ENCODE measurements at regions not wholly inside any gene's neighbourhood (a gene's known extent, or its start where the extent isn't known, plus 50 kb on each side); places are given as distances from the start of the nearest gene placed in this dataset.
"Not testable (repeated sequence)": the region's sequence is repeated elsewhere in the genome, so short reads cannot be mapped to it uniquely, and the experiment has no call there.

GRCh38 chr2:207437524-207438143 lies 92.1 kb upstream of the CREB1 start:
- peaks cover 6% of the 10 kb centered on the region for H3K4me1 Mint-ChIP-seq (ENCODE audit: low read depth, unreplicated experiment)
- Histone ChIP-seq H3K4me3 (ENCODE audit: insufficient read depth, low read depth, low read length) (no peak overlapping the region), H3K36me3 (ENCODE audit: insufficient read depth, low read length) (no peaks in the 10 kb centered on the region), H3K4me2 (ENCODE audit: low read length) (no peak overlapping the region), H3K9me3 (ENCODE audit: insufficient read depth, low read depth, low read length) (no peaks in the 10 kb centered on the region), H3K79me2 (ENCODE audit: insufficient read depth, low read length) (no peaks in the 10 kb centered on the region), H4K20me1 (ENCODE audit: insufficient read depth, low read length) (no peaks in the 10 kb centered on the region), H2AFZ (ENCODE audit: low read depth, low read length) (no peak overlapping the region), H3K27ac (ENCODE audit: low read depth, low read length) (no peak overlapping the region), H3K4me1 (ENCODE audit: insufficient read depth, low read length) (no peaks in the 10 kb centered on the region), H3K9ac (ENCODE audit: low read length) (no peak overlapping the region), H3K27me3 (ENCODE audit: insufficient read depth, low read length) (no peaks in the 10 kb centered on the region)
- FAIRE-seq (no peak), DNase-seq (ENCODE audit: low read depth) (no peak)
- H3K4me3 Mint-ChIP-seq (ENCODE audit: unreplicated experiment) = no peak overlapping the region
- no peaks in the 10 kb centered on the region for H3K36me3 Mint-ChIP-seq (ENCODE audit: low read depth, unreplicated experiment)
- peaks cover 3% of the 10 kb centered on the region for H3K9me3 Mint-ChIP-seq (ENCODE audit: unreplicated experiment)
- no peak overlapping the region for H3K27ac Mint-ChIP-seq (ENCODE audit: unreplicated experiment)
- H3K27me3 Mint-ChIP-seq (ENCODE audit: low read depth, unreplicated experiment) = no peaks in the 10 kb centered on the region
- no peak for TF ChIP-seq CTCF (IDR thresholded peaks at IDR 0.05; ENCODE audit: insufficient read depth, low read depth, low read length)
- TF ChIP-seq EZH2 (IDR thresholded peaks at IDR 0.05; ENCODE audit: insufficient read depth, low read length) = no peak

GRCh38 chr2:207438414-207439126 lies 91.2 kb upstream of the CREB1 start:
- Histone ChIP-seq H3K4me2 (ENCODE audit: low read length) (no peak overlapping the region), H3K4me1 (ENCODE audit: insufficient read depth, low read length) (no peaks in the 10 kb centered on the region), H3K9ac (ENCODE audit: low read length) (no peak overlapping the region), H3K4me3 (ENCODE audit: insufficient read depth, low read depth, low read length) (no peak overlapping the region), H4K20me1 (ENCODE audit: insufficient read depth, low read length) (no peaks in the 10 kb centered on the region), H3K79me2 (ENCODE audit: insufficient read depth, low read length) (no peaks in the 10 kb centered on the region), H3K36me3 (ENCODE audit: insufficient read depth, low read length) (no peaks in the 10 kb centered on the region), H2AFZ (ENCODE audit: low read depth, low read length) (no peak overlapping the region), H3K27ac (ENCODE audit: low read depth, low read length) (no peak overlapping the region), H3K27me3 (ENCODE audit: insufficient read depth, low read length) (no peaks in the 10 kb centered on the region), H3K9me3 (ENCODE audit: insufficient read depth, low read depth, low read length) (no peaks in the 10 kb centered on the region)
- no peak overlapping the region for H3K4me3 Mint-ChIP-seq (ENCODE audit: unreplicated experiment)
- TF ChIP-seq CTCF (IDR thresholded peaks at IDR 0.05; ENCODE audit: insufficient read depth, low read depth, low read length) (no peak), EZH2 (IDR thresholded peaks at IDR 0.05; ENCODE audit: insufficient read depth, low read length) (no peak)
- H3K36me3 Mint-ChIP-seq (ENCODE audit: low read depth, unreplicated experiment) = no peaks in the 10 kb centered on the region
- DNase-seq (ENCODE audit: low read depth) = no peak
- FAIRE-seq = no peak
- peaks cover 5% of the 10 kb centered on the region for H3K4me1 Mint-ChIP-seq (ENCODE audit: low read depth, unreplicated experiment)
- H3K27me3 Mint-ChIP-seq (ENCODE audit: low read depth, unreplicated experiment) = no peaks in the 10 kb centered on the region
- peaks cover 3% of the 10 kb centered on the region for H3K9me3 Mint-ChIP-seq (ENCODE audit: unreplicated experiment)
- no peak overlapping the region for H3K27ac Mint-ChIP-seq (ENCODE audit: unreplicated experiment)

GRCh38 chr2:207439881-207440280 lies 89.9 kb upstream of the CREB1 start:
- not testable (repeated sequence) for H3K9me3 ChIP-seq (ENCODE audit: insufficient read depth, low read depth, low read length); H3K4me1 Mint-ChIP-seq (ENCODE audit: low read depth, unreplicated experiment); H2AFZ ChIP-seq (ENCODE audit: low read depth, low read length); H3K27ac Mint-ChIP-seq (ENCODE audit: unreplicated experiment); DNase-seq (ENCODE audit: low read depth); H3K27me3 ChIP-seq (ENCODE audit: insufficient read depth, low read length); H3K36me3 ChIP-seq (ENCODE audit: insufficient read depth, low read length); FAIRE-seq; H3K27ac ChIP-seq (ENCODE audit: low read depth, low read length); H3K9ac ChIP-seq (ENCODE audit: low read length); H3K9me3 Mint-ChIP-seq (ENCODE audit: unreplicated experiment); H3K79me2 ChIP-seq (ENCODE audit: insufficient read depth, low read length); H3K4me1 ChIP-seq (ENCODE audit: insufficient read depth, low read length); H3K4me3 ChIP-seq (ENCODE audit: insufficient read depth, low read depth, low read length); H3K4me3 Mint-ChIP-seq (ENCODE audit: unreplicated experiment); H3K36me3 Mint-ChIP-seq (ENCODE audit: low read depth, unreplicated experiment); H3K27me3 Mint-ChIP-seq (ENCODE audit: low read depth, unreplicated experiment); H3K4me2 ChIP-seq (ENCODE audit: low read length); H4K20me1 ChIP-seq (ENCODE audit: insufficient read depth, low read length)
